Transverse colon (tissue), 4 donors: ENCODE measurements at regions not wholly inside any gene's neighbourhood (a gene's known extent, or its start where the extent isn't known, plus 50 kb on each side); places are given as distances from the start of the nearest gene placed in this dataset.

ENCODE experiments used
- DNase-seq: peaks from one replicate; pipeline ENCODE4 v3.0.0-alpha.2; 2019
- H3K27ac ChIP-seq, 4 donors: fragments of 200-600 bp; sonication (generic); 2 replicates each; pipeline ENCODE4 v1.5.1; 2016 to 2018; ENCODE audit warnings: inconsistent platforms in 4 of 4
- H3K27me3 ChIP-seq: fragments of 200-600 bp; sonication (generic); 2 replicates; pipeline ENCODE4 v1.5.1; 2017; ENCODE audit warnings: inconsistent platforms
- H3K36me3 ChIP-seq, 4 donors: fragments of 200-600 bp; sonication (generic); 2 replicates each; pipeline ENCODE4 v1.5.1; 2017 to 2019; ENCODE audit warnings: inconsistent platforms in 4 of 4
- H3K4me1 ChIP-seq, 4 donors: fragments of 200-600 bp; sonication (generic); 2 replicates each; pipeline ENCODE4 v1.5.1; 2017 to 2020; ENCODE audit warnings: inconsistent platforms in 4 of 4
- H3K4me3 ChIP-seq, 4 donors: fragments of 200-600 bp; sonication (generic); 1 replicate in 1 of 4; 2 replicates in 3 of 4; pipeline versions ENCODE4 v1.5.1 to v1.6.1; 2017 to 2019; ENCODE audit warnings: inconsistent platforms in 4 of 4
- H3K9me3 ChIP-seq, 2 donors: fragments of 200-600 bp; sonication (generic); 2 replicates each; pipeline ENCODE4 v1.5.1; 2017 to 2019; ENCODE audit warnings: inconsistent platforms in 2 of 2
- CTCF ChIP-seq, 5 experiments: fragments of 200-600 bp in 3 of 5; fragments of 450-650 bp in 2 of 5; sonication (generic) in 3 of 5; IDR thresholded peaks; 1 replicate in 2 of 5; 2 replicates in 3 of 5; pipeline ENCODE4 v1.5.1; 2016 to 2017; ENCODE audit warnings: antibody characterized with exemption in 5 of 5, inconsistent platforms in 3 of 5, mild to moderate bottlenecking in 2 of 5, moderate library complexity in 1 of 5
- EP300 ChIP-seq: sonication (generic); formaldehyde crosslinking; IDR thresholded peaks from one replicate; pipeline ENCODE4 v1.6.1; 2017; ENCODE audit warnings: antibody characterized with exemption, low read depth
- POLR2A ChIP-seq: fragments of 450-650 bp; IDR thresholded peaks from one replicate; pipeline ENCODE4 v1.6.1; 2016; ENCODE audit warnings: antibody characterized with exemption, mild to moderate bottlenecking, moderate library complexity
- POLR2AphosphoS5 ChIP-seq, 3 donors: sonication (generic); formaldehyde crosslinking; IDR thresholded peaks; one replicate each; pipeline ENCODE4 v1.6.1; 2016; ENCODE audit warnings: antibody characterized with exemption in 3 of 3
- WGBS, 2 donors: methylation state at CpG; one replicate each; pipeline ENCODE4 v1.1.5; 2018; ENCODE audit warnings: low coverage in 1 of 2; 5-methylcytosine and 5-hydroxymethylcytosine counted together
- in situ Hi-C, 4 donors: fragments of 200-750 bp; cut with MboI; loops; one replicate each; pipeline versions ENCODE4 v1.15.0 to v1.15.1; 2017; ENCODE audit warnings: low sequenced_read_pairs in 3 of 4, low pct_ligation_motif_present in 1 of 4, low pct_unique_long_range_greater_than_20kb in 1 of 4
- intact Hi-C: fragments of 100-400 bp; cut with DNase I; formaldehyde crosslinking; loops from one replicate; pipeline ENCODE4 v1.15.1; 2023; ENCODE audit warnings: low total_unique reads

- in situ Hi-C loops (no loop called here), intact Hi-C loops (no loop called here)
- Histone ChIP-seq H3K4me3 (no peak overlapping the region), H3K4me1 (no peaks in the 10 kb centered on the region), H3K9me3 (no peaks in the 10 kb centered on the region), H3K36me3 (no peaks in the 10 kb centered on the region), H3K27ac (no peak overlapping the region), H3K27me3 (no peaks in the 10 kb centered on the region)
- 66 to 78% methylated on average over 2 to 3 of the region's 3 CpGs for WGBS, 2 donors
- no peak for DNase-seq
- TF ChIP-seq EP300 (no peak), POLR2AphosphoS5 (IDR thresholded peaks at IDR 0.05) (no peak), CTCF (IDR thresholded peaks at IDR 0.05) (no peak)
These were observed 503.9 kb upstream of the MDFIC2 start for GRCh38 chr3:70816346-70816745.

DNA sequence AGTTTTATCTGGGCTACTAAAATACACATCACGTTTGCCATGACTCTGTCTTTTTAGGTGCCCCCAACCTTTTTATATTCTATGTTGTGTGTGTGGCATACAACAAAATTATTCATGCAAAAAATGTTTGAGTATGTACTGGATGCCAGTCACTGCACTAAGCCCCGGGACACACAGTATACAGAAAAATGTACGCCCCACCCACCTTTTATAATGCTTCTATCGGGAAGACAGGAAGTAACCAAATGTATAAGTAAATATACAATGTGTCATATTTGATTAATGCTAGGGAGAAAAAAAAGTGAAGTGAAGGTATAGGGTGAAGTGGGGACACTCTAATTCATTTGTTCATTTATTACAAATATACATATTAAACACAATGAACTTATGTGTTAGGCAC lies 503.4 kb upstream of the MDFIC2 start:
- intact Hi-C loops (no loop called here), in situ Hi-C loops (no loop called here)
- H3K4me3 ChIP-seq, result no peak overlapping the region
- no peaks in the 10 kb centered on the region for H3K4me1 ChIP-seq
- no peak overlapping the region for H3K27ac ChIP-seq
- 56 to 58% methylated on average over 4 of the region's 4 CpGs for WGBS, 2 donors
- DNase-seq, result no peak
- no peaks in the 10 kb centered on the region for H3K36me3 ChIP-seq
- no peaks in the 10 kb centered on the region for H3K27me3 ChIP-seq
- no peaks in the 10 kb centered on the region for H3K9me3 ChIP-seq
- TF ChIP-seq EP300 (no peak), POLR2A (no peak), CTCF (IDR thresholded peaks at IDR 0.05) (no peak), POLR2AphosphoS5 (IDR thresholded peaks at IDR 0.05) (no peak)

GRCh38 chr3:70813311-70813710 lies 500.9 kb upstream of the MDFIC2 start:
- 78 to 85% methylated on average over 3 of the region's 3 CpGs for WGBS, 2 donors
- intact Hi-C loops, result no loop called here

DNA sequence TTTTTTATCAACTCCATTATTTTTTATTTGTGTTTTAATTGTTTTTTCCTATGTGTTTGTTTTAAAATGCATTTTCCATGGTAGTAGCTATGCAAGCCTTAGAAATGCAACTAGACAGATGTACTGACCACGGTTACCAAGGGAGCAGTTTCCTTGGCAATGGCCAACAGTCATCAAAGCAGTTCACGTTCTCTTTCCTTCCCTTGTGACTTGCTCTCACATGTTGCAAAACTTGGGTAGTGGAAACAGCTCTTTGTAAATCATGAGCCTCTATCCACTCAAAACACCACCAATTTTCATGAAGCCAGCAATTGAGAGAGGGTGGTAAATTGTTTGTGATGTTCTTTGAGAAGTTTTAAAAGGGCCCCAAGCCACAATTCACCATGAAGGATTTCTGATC lies 499.4 kb upstream of the MDFIC2 start:
- Histone ChIP-seq H3K9me3 (no peaks in the 10 kb centered on the region), H3K4me1 (no peaks in the 10 kb centered on the region), H3K4me3 (no peak overlapping the region), H3K27ac (no peak overlapping the region), H3K27me3 (no peaks in the 10 kb centered on the region), H3K36me3 (no peaks in the 10 kb centered on the region)
- no peak for DNase-seq
- intact Hi-C loops (no loop called here), in situ Hi-C loops (no loop called here)
- no peak for TF ChIP-seq CTCF (IDR thresholded peaks at IDR 0.05)
- TF ChIP-seq EP300, result no peak
- no peak for TF ChIP-seq POLR2A
- TF ChIP-seq POLR2AphosphoS5 (IDR thresholded peaks at IDR 0.05), result no peak
- 57% methylated on average over 2 of the region's 2 CpGs; no CpG with 5 or more reads in 1 of the 2 donors for WGBS, 2 donors

More at GRCh38 chr3:70813311-70813710, 500.9 kb upstream of the MDFIC2 start:
- DNase-seq, result no peak
- H3K4me3 ChIP-seq, result no peak overlapping the region
- no peaks in the 10 kb centered on the region for H3K36me3 ChIP-seq
- H3K9me3 ChIP-seq, result no peaks in the 10 kb centered on the region
- no peaks in the 10 kb centered on the region for H3K27me3 ChIP-seq
- H3K27ac ChIP-seq, result no peak overlapping the region
- no peak for TF ChIP-seq CTCF (IDR thresholded peaks at IDR 0.05)
- no peak for TF ChIP-seq POLR2AphosphoS5 (IDR thresholded peaks at IDR 0.05)
- TF ChIP-seq POLR2A, result no peak
- no peak for TF ChIP-seq EP300
- in situ Hi-C loops, result no loop called here
- no peaks in the 10 kb centered on the region for H3K4me1 ChIP-seq
